ENCODE measurements at regions not wholly inside any gene's neighbourhood (a gene's known extent, or its start where the extent isn't known, plus 50 kb on each side); places are given as distances from the start of the nearest gene placed in this dataset.

DNA sequence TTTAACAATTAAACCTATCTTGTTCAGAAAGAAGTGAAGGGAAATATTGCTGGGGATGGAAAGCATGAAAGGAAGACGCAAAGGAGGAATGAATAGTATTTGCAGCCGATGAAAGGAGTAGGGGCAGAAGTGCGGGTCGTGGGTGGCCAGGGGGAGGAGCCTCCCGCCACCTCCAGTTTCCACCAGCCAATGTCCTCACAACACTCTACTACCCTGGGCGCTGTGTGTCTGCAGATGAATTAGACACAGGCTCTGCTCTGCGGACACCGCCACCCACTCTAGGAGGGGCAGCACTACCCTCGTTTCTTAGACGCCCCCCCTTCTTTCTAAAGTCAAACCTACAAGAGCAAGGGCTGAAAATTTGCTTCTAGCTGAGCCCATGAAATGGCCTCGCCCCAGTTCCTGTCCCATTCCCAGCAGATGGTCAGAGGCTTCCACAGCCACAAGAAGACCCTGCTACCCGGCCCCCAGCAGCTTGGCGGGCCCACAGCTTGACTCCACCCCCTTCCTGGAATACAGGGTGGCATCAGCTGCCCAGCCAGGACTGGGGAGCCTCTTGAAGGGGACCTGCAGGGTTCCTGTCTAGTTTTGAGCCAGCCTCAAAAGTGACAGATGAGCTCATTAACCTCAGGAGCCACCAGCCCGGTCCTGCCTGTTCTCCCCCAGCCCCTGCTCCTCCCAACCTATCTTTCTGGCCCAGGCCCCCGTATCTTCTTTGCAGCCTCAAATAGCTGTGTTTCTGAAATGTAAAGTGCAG lies 268.1 kb downstream of the BUD13 start:
- Histone ChIP-seq H3K79me2 (ENCODE audit: control insufficient read depth, insufficient read depth, low read length) (no peaks in the 10 kb centered on the region), H3K9me3 (ENCODE audit: control insufficient read depth, insufficient read depth, low read depth, low read length) (no peaks in the 10 kb centered on the region), H3K27me3 (ENCODE audit: control insufficient read depth, insufficient read depth, low read length) (no peaks in the 10 kb centered on the region), H4K20me1 (ENCODE audit: control insufficient read depth, extremely low read depth, insufficient read depth, low read length) (no peaks in the 10 kb centered on the region), H3K27ac (ENCODE audit: insufficient read depth, low read length) (no peak overlapping the region), H3K4me1 (ENCODE audit: control insufficient read depth, extremely low read depth, insufficient read depth, low read length) (no peaks in the 10 kb centered on the region), H3K9ac (ENCODE audit: insufficient read depth, low read length) (no peak overlapping the region), H3K4me2 (ENCODE audit: extremely low read depth, insufficient read depth, low read length) (no peak overlapping the region), H2AFZ (ENCODE audit: low read length) (no peak overlapping the region), H3K4me3 (replicated peaks in 1 of 4; ENCODE audit: control extremely low read depth in 1 of 4, insufficient read depth in 1 of 4, low read depth in 3 of 4, low read length in 4 of 4) (no peak overlapping the region), H3K36me3 (ENCODE audit: control insufficient read depth, insufficient read depth, low read length) (no peaks in the 10 kb centered on the region)
- TF ChIP-seq EZH2 (IDR thresholded peaks at IDR 0.05; ENCODE audit: low read length, missing control alignments) (no peak), CTCF (conservative IDR thresholded peaks at IDR 0.05 in 1 of 2, IDR thresholded peaks at IDR 0.05 in 1 of 2; ENCODE audit: low read depth in 1 of 2, low read length in 2 of 2) (no peak)
- DNase-seq (ENCODE audit: low read depth in 2 of 2) = no peak

DNA sequence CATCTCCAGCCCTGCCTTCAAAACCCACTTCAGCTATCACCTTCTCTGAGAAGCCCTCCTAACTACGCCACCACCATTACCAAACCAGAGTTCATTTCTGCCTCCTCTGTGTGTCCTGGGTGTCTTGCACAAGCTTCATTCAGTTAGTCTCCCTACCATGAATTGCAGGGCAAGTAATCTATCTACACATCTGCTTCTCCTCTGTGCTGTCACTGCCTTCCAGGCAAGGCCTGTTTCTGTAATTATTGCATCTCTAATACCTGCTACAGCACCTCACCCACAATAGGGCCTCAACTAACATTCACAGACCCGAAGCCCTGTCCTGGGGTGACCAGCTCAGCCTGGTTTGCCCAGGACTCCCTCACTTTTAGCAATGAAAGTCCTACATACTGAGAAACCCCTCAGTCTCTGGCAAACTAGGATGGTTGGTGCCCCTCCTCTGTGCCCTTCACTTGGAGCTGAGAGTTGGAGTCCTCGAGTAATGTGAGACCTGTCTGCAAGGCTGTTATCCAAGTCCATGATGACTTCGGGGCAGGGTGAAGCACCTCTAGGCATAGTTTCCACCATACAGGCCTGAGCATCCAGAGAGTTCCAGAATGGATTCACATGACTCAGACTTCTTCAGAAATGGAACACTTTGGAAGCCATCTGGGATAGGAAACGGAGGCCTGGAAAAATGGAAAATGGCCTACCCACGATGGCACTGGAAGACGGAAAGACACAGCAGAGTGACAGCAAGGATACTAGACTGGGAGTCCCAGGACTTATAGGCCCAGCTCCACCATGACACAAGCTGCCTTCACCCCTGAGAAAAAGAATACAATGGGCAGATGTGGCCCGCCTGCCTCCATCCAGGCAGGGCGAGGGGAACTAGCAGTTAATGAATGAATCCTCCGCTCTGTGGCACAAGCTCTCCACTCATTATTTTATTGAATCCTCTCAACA lies 269.3 kb downstream of the BUD13 start:
- H3K27me3 ChIP-seq (ENCODE audit: control insufficient read depth, insufficient read depth, low read length) = no peaks in the 10 kb centered on the region
- no peaks in the 10 kb centered on the region for H4K20me1 ChIP-seq (ENCODE audit: control insufficient read depth, extremely low read depth, insufficient read depth, low read length)
- no peak overlapping the region for H2AFZ ChIP-seq (ENCODE audit: low read length)
- DNase-seq (ENCODE audit: low read depth in 2 of 2) = no peak
- H3K79me2 ChIP-seq (ENCODE audit: control insufficient read depth, insufficient read depth, low read length) = no peaks in the 10 kb centered on the region
- no peak overlapping the region for H3K27ac ChIP-seq (ENCODE audit: insufficient read depth, low read length)
- no peak overlapping the region for H3K4me2 ChIP-seq (ENCODE audit: extremely low read depth, insufficient read depth, low read length)
- no peak overlapping the region for H3K9ac ChIP-seq (ENCODE audit: insufficient read depth, low read length)
- H3K4me3 ChIP-seq (replicated peaks in 1 of 4; ENCODE audit: control extremely low read depth in 1 of 4, insufficient read depth in 1 of 4, low read depth in 3 of 4, low read length in 4 of 4) = no peak overlapping the region
- H3K9me3 ChIP-seq (ENCODE audit: control insufficient read depth, insufficient read depth, low read depth, low read length) = no peaks in the 10 kb centered on the region
- no peaks in the 10 kb centered on the region for H3K4me1 ChIP-seq (ENCODE audit: control insufficient read depth, extremely low read depth, insufficient read depth, low read length)
- H3K36me3 ChIP-seq (ENCODE audit: control insufficient read depth, insufficient read depth, low read length) = no peaks in the 10 kb centered on the region
- no peak for TF ChIP-seq CTCF (conservative IDR thresholded peaks at IDR 0.05 in 1 of 2, IDR thresholded peaks at IDR 0.05 in 1 of 2; ENCODE audit: low read depth in 1 of 2, low read length in 2 of 2)
- no peak for TF ChIP-seq EZH2 (IDR thresholded peaks at IDR 0.05; ENCODE audit: low read length, missing control alignments)

GRCh38 chr11:116502641-116503061 lies 270.1 kb downstream of the BUD13 start:
- no peaks in the 10 kb centered on the region for H3K27me3 ChIP-seq (ENCODE audit: control insufficient read depth, insufficient read depth, low read length)
- no peak overlapping the region for H3K4me3 ChIP-seq (replicated peaks in 1 of 4; ENCODE audit: control extremely low read depth in 1 of 4, insufficient read depth in 1 of 4, low read depth in 3 of 4, low read length in 4 of 4)
- H3K4me1 ChIP-seq (ENCODE audit: control insufficient read depth, extremely low read depth, insufficient read depth, low read length) = no peaks in the 10 kb centered on the region
- H3K9ac ChIP-seq (ENCODE audit: insufficient read depth, low read length) = no peak overlapping the region
- no peaks in the 10 kb centered on the region for H3K9me3 ChIP-seq (ENCODE audit: control insufficient read depth, insufficient read depth, low read depth, low read length)
- H2AFZ ChIP-seq (ENCODE audit: low read length) = no peak overlapping the region
- no peaks in the 10 kb centered on the region for H3K79me2 ChIP-seq (ENCODE audit: control insufficient read depth, insufficient read depth, low read length)
- TF ChIP-seq EZH2 (IDR thresholded peaks at IDR 0.05; ENCODE audit: low read length, missing control alignments) = no peak
- no peak for TF ChIP-seq CTCF (conservative IDR thresholded peaks at IDR 0.05 in 1 of 2, IDR thresholded peaks at IDR 0.05 in 1 of 2; ENCODE audit: low read depth in 1 of 2, low read length in 2 of 2)
- H3K27ac ChIP-seq (ENCODE audit: insufficient read depth, low read length) = no peak overlapping the region
- H3K4me2 ChIP-seq (ENCODE audit: extremely low read depth, insufficient read depth, low read length) = no peak overlapping the region
- H3K36me3 ChIP-seq (ENCODE audit: control insufficient read depth, insufficient read depth, low read length) = no peaks in the 10 kb centered on the region
- H4K20me1 ChIP-seq (ENCODE audit: control insufficient read depth, extremely low read depth, insufficient read depth, low read length) = no peaks in the 10 kb centered on the region
- no peak for DNase-seq (ENCODE audit: low read depth in 2 of 2)
